K562 (cell line): ENCODE measurements at regions not wholly inside any gene's neighbourhood (a gene's known extent, or its start where the extent isn't known, plus 50 kb on each side); places are given as distances from the start of the nearest gene placed in this dataset.

Source experiments
- ESRRB ChIP-seq: fragments of 250-450 bp; sonication (Bioruptor Pico); IDR thresholded peaks from 2 replicates; pipeline ENCODE4 v1.5.0; 2020; ENCODE audit warnings: mild to moderate bottlenecking, moderate library complexity, borderline replicate concordance
- FOXA3 ChIP-seq, 2 experiments: fragments of 450-650 bp in 1 of 2; sonication (generic) in 1 of 2; formaldehyde crosslinking; IDR thresholded peaks in 1 of 2; conservative IDR thresholded peaks in 1 of 2; 2 replicates each; pipeline versions ENCODE4 v1.4.0 to v1.8.0; 2020 to 2022; ENCODE audit warnings: mild to moderate bottlenecking in 2 of 2, missing genetic modification reagents in 1 of 2
- JUN ChIP-seq, 2 experiments: sonication (generic) in 1 of 2; formaldehyde crosslinking in 1 of 2; IDR thresholded peaks; 2 replicates each; pipeline versions ENCODE4 v1.6.1 to v1.8.0; 2012 to 2022; ENCODE audit warnings: borderline replicate concordance in 2 of 2, mild to moderate bottlenecking in 2 of 2, improper control_type of control experiment in 1 of 2, low read depth in 1 of 2, low read length in 1 of 2, missing genetic modification reagents in 1 of 2
- NELFE ChIP-seq: IDR thresholded peaks from 2 replicates; pipeline ENCODE4 v1.6.1; 2011; ENCODE audit warnings: mild to moderate bottlenecking; ENCODE audit not compliant: insufficient read depth, insufficient read length
- SP2 ChIP-seq: IDR thresholded peaks from 2 replicates; pipeline ENCODE4 v1.6.1; 2011; ENCODE audit warnings: mild to moderate bottlenecking, low read depth, low read length, moderate library complexity; ENCODE audit not compliant: poor library complexity, severe bottlenecking; ENCODE audit errors: extremely low read depth
- STAG1 ChIP-seq: sonication (generic); formaldehyde crosslinking; IDR thresholded peaks from 2 replicates; pipeline ENCODE4 v1.5.0; 2020; ENCODE audit warnings: missing genetic modification reagents, borderline replicate concordance
- ZNF143 ChIP-seq: sonication (generic); formaldehyde crosslinking; IDR thresholded peaks from 2 replicates; pipeline ENCODE4 v1.9.0; 2022; ENCODE audit warnings: mild to moderate bottlenecking, missing genetic modification reagents
- ZNF408 ChIP-seq: fragments of 250-450 bp; sonication (Bioruptor Pico); IDR thresholded peaks from 2 replicates; pipeline ENCODE4 v1.4.0; 2020; ENCODE audit warnings: low read depth, mild to moderate bottlenecking, moderate library complexity
- ZNF444 ChIP-seq: fragments of 250-450 bp; sonication (Bioruptor Pico); IDR thresholded peaks from 2 replicates; pipeline ENCODE4 v1.4.0; 2020; ENCODE audit warnings: mild to moderate bottlenecking, moderate library complexity
- TF ChIP-seq, protein P1 (sequence below): sonication (generic); formaldehyde crosslinking; IDR thresholded peaks from 2 replicates; pipeline ENCODE4 v1.8.0; 2023; ENCODE audit warnings: missing genetic modification reagents, mild to moderate bottlenecking, borderline replicate concordance
- TF ChIP-seq, protein P2 (sequence below): fragments of 450-650 bp; conservative IDR thresholded peaks from 2 replicates; pipeline ENCODE4 v1.6.1; 2016; ENCODE audit warnings: missing genetic modification characterization, low read depth, mild to moderate bottlenecking, missing compliant biosample characterization, moderate library complexity
- TF ChIP-seq, protein P3 (sequence below): sonication (generic); formaldehyde crosslinking; IDR thresholded peaks from 2 replicates; pipeline ENCODE4 v1.8.0; 2022; ENCODE audit warnings: mild to moderate bottlenecking, missing genetic modification reagents
- TF ChIP-seq, protein P4 (sequence below): sonication (generic); formaldehyde crosslinking; IDR thresholded peaks from 2 replicates; pipeline ENCODE4 v1.8.1; 2023; ENCODE audit warnings: mild to moderate bottlenecking, missing genetic modification reagents
- TF ChIP-seq, protein P5 (sequence below): conservative IDR thresholded peaks from 2 replicates; pipeline ENCODE4 v1.6.1; 2011; ENCODE audit warnings: low read depth, mild to moderate bottlenecking, low read length; ENCODE audit not compliant: control insufficient read depth

DNA sequence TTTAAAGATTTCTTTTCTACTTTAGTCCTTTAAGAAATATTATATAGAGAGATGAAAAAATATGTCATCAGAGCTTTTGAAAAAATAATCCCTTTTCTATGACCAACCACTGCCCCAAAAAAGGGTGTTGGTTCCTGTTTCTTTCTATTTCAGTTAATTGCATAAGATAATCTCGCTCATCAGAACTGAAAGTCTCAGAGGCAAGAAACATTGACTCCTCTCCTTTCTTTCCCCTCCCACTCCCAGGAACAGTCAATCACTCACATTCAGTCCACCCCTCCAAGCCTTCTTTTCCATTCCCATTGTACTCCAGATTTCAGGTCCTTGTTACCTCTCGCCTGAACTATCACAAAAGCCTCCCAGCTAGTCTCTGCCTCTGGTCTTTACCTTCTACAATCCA lies 153.7 kb upstream of the ABI3BP start (continued):
- TF ChIP-seq, protein P1, sequence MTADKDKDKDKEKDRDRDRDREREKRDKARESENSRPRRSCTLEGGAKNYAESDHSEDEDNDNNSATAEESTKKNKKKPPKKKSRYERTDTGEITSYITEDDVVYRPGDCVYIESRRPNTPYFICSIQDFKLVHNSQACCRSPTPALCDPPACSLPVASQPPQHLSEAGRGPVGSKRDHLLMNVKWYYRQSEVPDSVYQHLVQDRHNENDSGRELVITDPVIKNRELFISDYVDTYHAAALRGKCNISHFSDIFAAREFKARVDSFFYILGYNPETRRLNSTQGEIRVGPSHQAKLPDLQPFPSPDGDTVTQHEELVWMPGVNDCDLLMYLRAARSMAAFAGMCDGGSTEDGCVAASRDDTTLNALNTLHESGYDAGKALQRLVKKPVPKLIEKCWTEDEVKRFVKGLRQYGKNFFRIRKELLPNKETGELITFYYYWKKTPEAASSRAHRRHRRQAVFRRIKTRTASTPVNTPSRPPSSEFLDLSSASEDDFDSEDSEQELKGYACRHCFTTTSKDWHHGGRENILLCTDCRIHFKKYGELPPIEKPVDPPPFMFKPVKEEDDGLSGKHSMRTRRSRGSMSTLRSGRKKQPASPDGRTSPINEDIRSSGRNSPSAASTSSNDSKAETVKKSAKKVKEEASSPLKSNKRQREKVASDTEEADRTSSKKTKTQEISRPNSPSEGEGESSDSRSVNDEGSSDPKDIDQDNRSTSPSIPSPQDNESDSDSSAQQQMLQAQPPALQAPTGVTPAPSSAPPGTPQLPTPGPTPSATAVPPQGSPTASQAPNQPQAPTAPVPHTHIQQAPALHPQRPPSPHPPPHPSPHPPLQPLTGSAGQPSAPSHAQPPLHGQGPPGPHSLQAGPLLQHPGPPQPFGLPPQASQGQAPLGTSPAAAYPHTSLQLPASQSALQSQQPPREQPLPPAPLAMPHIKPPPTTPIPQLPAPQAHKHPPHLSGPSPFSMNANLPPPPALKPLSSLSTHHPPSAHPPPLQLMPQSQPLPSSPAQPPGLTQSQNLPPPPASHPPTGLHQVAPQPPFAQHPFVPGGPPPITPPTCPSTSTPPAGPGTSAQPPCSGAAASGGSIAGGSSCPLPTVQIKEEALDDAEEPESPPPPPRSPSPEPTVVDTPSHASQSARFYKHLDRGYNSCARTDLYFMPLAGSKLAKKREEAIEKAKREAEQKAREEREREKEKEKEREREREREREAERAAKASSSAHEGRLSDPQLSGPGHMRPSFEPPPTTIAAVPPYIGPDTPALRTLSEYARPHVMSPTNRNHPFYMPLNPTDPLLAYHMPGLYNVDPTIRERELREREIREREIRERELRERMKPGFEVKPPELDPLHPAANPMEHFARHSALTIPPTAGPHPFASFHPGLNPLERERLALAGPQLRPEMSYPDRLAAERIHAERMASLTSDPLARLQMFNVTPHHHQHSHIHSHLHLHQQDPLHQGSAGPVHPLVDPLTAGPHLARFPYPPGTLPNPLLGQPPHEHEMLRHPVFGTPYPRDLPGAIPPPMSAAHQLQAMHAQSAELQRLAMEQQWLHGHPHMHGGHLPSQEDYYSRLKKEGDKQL: no peak
- no peak for TF ChIP-seq ESRRB (CRISPR knock-in tag)
- no peak for TF ChIP-seq STAG1 (CRISPR knock-in tag)
- no peak for TF ChIP-seq ZNF408 (CRISPR knock-in tag)
- TF ChIP-seq, protein P2, sequence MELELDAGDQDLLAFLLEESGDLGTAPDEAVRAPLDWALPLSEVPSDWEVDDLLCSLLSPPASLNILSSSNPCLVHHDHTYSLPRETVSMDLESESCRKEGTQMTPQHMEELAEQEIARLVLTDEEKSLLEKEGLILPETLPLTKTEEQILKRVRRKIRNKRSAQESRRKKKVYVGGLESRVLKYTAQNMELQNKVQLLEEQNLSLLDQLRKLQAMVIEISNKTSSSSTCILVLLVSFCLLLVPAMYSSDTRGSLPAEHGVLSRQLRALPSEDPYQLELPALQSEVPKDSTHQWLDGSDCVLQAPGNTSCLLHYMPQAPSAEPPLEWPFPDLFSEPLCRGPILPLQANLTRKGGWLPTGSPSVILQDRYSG (tag): no peak
- TF ChIP-seq, protein P3, sequence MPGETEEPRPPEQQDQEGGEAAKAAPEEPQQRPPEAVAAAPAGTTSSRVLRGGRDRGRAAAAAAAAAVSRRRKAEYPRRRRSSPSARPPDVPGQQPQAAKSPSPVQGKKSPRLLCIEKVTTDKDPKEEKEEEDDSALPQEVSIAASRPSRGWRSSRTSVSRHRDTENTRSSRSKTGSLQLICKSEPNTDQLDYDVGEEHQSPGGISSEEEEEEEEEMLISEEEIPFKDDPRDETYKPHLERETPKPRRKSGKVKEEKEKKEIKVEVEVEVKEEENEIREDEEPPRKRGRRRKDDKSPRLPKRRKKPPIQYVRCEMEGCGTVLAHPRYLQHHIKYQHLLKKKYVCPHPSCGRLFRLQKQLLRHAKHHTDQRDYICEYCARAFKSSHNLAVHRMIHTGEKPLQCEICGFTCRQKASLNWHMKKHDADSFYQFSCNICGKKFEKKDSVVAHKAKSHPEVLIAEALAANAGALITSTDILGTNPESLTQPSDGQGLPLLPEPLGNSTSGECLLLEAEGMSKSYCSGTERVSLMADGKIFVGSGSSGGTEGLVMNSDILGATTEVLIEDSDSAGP (CRISPR knock-in tag): no peak
- TF ChIP-seq, protein P4, sequence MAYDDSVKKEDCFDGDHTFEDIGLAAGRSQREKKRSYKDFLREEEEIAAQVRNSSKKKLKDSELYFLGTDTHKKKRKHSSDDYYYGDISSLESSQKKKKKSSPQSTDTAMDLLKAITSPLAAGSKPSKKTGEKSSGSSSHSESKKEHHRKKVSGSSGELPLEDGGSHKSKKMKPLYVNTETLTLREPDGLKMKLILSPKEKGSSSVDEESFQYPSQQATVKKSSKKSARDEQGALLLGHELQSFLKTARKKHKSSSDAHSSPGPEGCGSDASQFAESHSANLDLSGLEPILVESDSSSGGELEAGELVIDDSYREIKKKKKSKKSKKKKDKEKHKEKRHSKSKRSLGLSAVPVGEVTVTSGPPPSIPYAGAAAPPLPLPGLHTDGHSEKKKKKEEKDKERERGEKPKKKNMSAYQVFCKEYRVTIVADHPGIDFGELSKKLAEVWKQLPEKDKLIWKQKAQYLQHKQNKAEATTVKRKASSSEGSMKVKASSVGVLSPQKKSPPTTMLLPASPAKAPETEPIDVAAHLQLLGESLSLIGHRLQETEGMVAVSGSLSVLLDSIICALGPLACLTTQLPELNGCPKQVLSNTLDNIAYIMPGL (CRISPR knock-in tag): no peak
- no peak for TF ChIP-seq JUN (IDR thresholded peaks at IDR 0.05; ENCODE audit: borderline replicate concordance, low read depth, low read length)
- no peak for TF ChIP-seq JUN (CRISPR knock-in tag; IDR thresholded peaks at IDR 0.05; ENCODE audit: borderline replicate concordance)
- no peak for TF ChIP-seq SP2
- TF ChIP-seq, protein P5, sequence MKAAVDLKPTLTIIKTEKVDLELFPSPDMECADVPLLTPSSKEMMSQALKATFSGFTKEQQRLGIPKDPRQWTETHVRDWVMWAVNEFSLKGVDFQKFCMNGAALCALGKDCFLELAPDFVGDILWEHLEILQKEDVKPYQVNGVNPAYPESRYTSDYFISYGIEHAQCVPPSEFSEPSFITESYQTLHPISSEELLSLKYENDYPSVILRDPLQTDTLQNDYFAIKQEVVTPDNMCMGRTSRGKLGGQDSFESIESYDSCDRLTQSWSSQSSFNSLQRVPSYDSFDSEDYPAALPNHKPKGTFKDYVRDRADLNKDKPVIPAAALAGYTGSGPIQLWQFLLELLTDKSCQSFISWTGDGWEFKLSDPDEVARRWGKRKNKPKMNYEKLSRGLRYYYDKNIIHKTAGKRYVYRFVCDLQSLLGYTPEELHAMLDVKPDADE: no peak
- TF ChIP-seq FOXA3 (CRISPR knock-in tag; conservative IDR thresholded peaks at IDR 0.05 in 1 of 2, IDR thresholded peaks at IDR 0.05 in 1 of 2): no peak
- no peak for TF ChIP-seq NELFE
- TF ChIP-seq ZNF444 (CRISPR knock-in tag): no peak
- TF ChIP-seq ZNF143 (CRISPR knock-in tag): no peak
